PC-3 (cell line): ENCODE measurements at regions not wholly inside any gene's neighbourhood (a gene's known extent, or its start where the extent isn't known, plus 50 kb on each side); places are given as distances from the start of the nearest gene placed in this dataset.

Source experiments
- ATAC-seq: fragments of 200-7000 bp; cut with Tn5 transposase; 2 replicates; pipeline ENCODE4 v1.9.1; 2020; ENCODE audit warnings: mild to moderate bottlenecking, moderate library complexity
- BruUV-seq: library from RNA; stranded (reverse); fragments of 400-500 nt; replicated peaks from 2 replicates; lab custom pipeline; 2021; lab: Mats Ljungman, UMichigan
- CTCF ChIA-PET: fragments of 300-600 bp; sonication (Branson Sonifier 250); formaldehyde crosslinking; loops from one replicate; lab custom pipeline; 2022; ENCODE audit warnings: antibody characterized with exemption; lab: Charles Lee
- POLR2A ChIA-PET: fragments of 300-600 bp; sonication (Branson Sonifier 250); formaldehyde crosslinking; loops from one replicate; lab custom pipeline; 2022; ENCODE audit warnings: antibody characterized with exemption; ENCODE audit not compliant: unreplicated experiment; lab: Charles Lee
- DNase-seq: peaks from one replicate; pipeline ENCODE4 v3.0.0-alpha.2; 2015
- H2AFZ ChIP-seq: fragments of 300-600 bp; sonication (generic); 2 replicates; pipeline ENCODE4 v1.6.0; 2016; ENCODE audit warnings: antibody characterized with exemption, low read length
- H3F3A ChIP-seq: fragments of 300-600 bp; sonication (generic); one replicate; pipeline ENCODE4 v1.6.0; 2017; ENCODE audit warnings: antibody characterized with exemption, low read length, control low read depth, mild to moderate bottlenecking; ENCODE audit not compliant: unreplicated experiment
- H3K27ac ChIP-seq: fragments of 300-600 bp; sonication (generic); 2 replicates; pipeline ENCODE4 v1.5.1; 2016; ENCODE audit warnings: mild to moderate bottlenecking, low read length
- H3K27me3 ChIP-seq: fragments of 300-600 bp; sonication (generic); 2 replicates; pipeline ENCODE4 v1.6.1; 2016; ENCODE audit warnings: low read length, mixed read lengths
- H3K36me3 ChIP-seq: fragments of 300-600 bp; sonication (generic); 2 replicates; pipeline ENCODE4 v1.6.1; 2016; ENCODE audit warnings: low read depth, mixed run types, low read length, mixed read lengths
- H3K4me1 ChIP-seq: fragments of 300-600 bp; sonication (generic); 2 replicates; pipeline ENCODE4 v1.5.1; 2016; ENCODE audit warnings: low read length; ENCODE audit not compliant: insufficient read depth
- H3K4me2 ChIP-seq: fragments of 300-600 bp; sonication (generic); 2 replicates; pipeline ENCODE4 v1.6.0; 2016; ENCODE audit warnings: low read length
- H3K4me3 ChIP-seq: fragments of 300-600 bp; sonication (generic); 2 replicates; pipeline ENCODE4 v1.5.1; 2016; ENCODE audit warnings: mild to moderate bottlenecking, low read length, mixed read lengths
- H3K79me2 ChIP-seq: fragments of 300-600 bp; sonication (generic); 2 replicates; pipeline ENCODE4 v1.6.1; 2017; ENCODE audit warnings: low read length, mixed read lengths
- H3K9ac ChIP-seq: fragments of 300-600 bp; sonication (generic); 2 replicates; pipeline ENCODE4 v1.6.0; 2016; ENCODE audit warnings: mild to moderate bottlenecking, low read length
- H3K9me2 ChIP-seq: fragments of 300-600 bp; sonication (generic); replicated peaks from 2 replicates; pipeline ENCODE4 v1.6.1; 2016; ENCODE audit warnings: mixed run types, low read length, mixed read lengths
- H3K9me3 ChIP-seq: fragments of 300-600 bp; sonication (generic); 2 replicates; pipeline ENCODE4 v1.6.1; 2016; ENCODE audit warnings: low read length, mixed read lengths
- H4K20me1 ChIP-seq: fragments of 300-600 bp; sonication (generic); 2 replicates; pipeline ENCODE4 v1.6.1; 2016; ENCODE audit warnings: low read length, mixed read lengths
- CTCF ChIP-seq: fragments of 300-600 bp; sonication (generic); conservative IDR thresholded peaks from 2 replicates; pipeline ENCODE4 v1.5.1; 2017; ENCODE audit warnings: antibody characterized with exemption, low read depth, mild to moderate bottlenecking, low read length
- EZH2 ChIP-seq: fragments of 300-600 bp; sonication (generic); IDR thresholded peaks from one replicate; pipeline ENCODE4 v1.6.1; 2017; ENCODE audit warnings: antibody characterized with exemption, mild to moderate bottlenecking, low read length; ENCODE audit not compliant: unreplicated experiment
- EZH2phosphoT487 ChIP-seq: fragments of 300-600 bp; sonication (generic); IDR thresholded peaks from 2 replicates; pipeline ENCODE4 v1.6.1; 2018; ENCODE audit warnings: mild to moderate bottlenecking, antibody characterized with exemption, low read length, borderline replicate concordance
- intact Hi-C: fragments of 100-400 bp; cut with micrococcal nuclease; formaldehyde crosslinking; loops from 2 replicates; pipeline ENCODE4 v1.9.0; 2023

- Histone ChIP-seq H3K9me2 (no peaks in the 10 kb centered on the region), H3K4me1 (no peaks in the 10 kb centered on the region), H3K9me3 (no peaks in the 10 kb centered on the region), H3F3A (no peaks in the 10 kb centered on the region), H3K9ac (no peak overlapping the region), H2AFZ (no peak overlapping the region), H4K20me1 (no peaks in the 10 kb centered on the region), H3K79me2 (no peaks in the 10 kb centered on the region), H3K4me2 (no peak overlapping the region), H3K27ac (no peak overlapping the region), H3K27me3 (peaks cover 66% of the 10 kb centered on the region), H3K4me3 (no peak overlapping the region), H3K36me3 (no peaks in the 10 kb centered on the region)
- DNase-seq (no peak), ATAC-seq (no peak)
- CTCF ChIA-PET, result no interaction called here
- intact Hi-C loops, result no loop called here
- TF ChIP-seq CTCF (no peak), EZH2 (no peak), EZH2phosphoT487 (no peak)
- POLR2A ChIA-PET, result no interaction called here
- BruUV-seq, result no TSS peak
These were observed 737.4 kb upstream of the SALL3 start for GRCh38 chr18:78242254-78242643.

DNA sequence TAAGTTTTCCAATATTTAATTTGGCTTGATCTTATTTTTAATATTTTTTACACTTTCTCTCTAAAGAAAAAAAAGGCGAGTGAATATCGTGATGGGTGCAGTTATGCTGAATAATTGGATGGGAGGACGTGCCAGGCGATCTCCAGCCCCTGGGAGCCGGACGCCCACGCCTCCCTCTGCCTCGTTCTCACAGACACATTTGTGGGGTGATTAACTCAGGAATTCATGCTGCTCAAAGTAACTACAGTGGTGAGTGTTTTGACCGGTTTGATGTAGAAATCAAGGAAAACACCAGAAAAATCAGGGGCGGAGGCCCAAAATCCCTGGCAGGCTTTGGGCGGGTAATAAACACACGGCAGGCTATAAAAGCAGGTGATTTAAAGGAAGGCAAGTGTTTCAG, 736.8 kb upstream of the SALL3 start:
- DNase-seq, result no peak
- POLR2A ChIA-PET, result no interaction called here
- intact Hi-C loops, result no loop called here

GRCh38 chr18:78244779-78245178, 734.8 kb upstream of the SALL3 start:
- no peak for TF ChIP-seq EZH2
- TF ChIP-seq CTCF, result no peak
- no peak for TF ChIP-seq EZH2phosphoT487
- no TSS peak for BruUV-seq
- Histone ChIP-seq H3K4me3 (no peak overlapping the region), H3K27ac (no peak overlapping the region), H3K36me3 (no peaks in the 10 kb centered on the region), H3K4me2 (no peak overlapping the region), H3K79me2 (no peaks in the 10 kb centered on the region), H4K20me1 (no peaks in the 10 kb centered on the region), H3K9me2 (no peaks in the 10 kb centered on the region), H3F3A (no peaks in the 10 kb centered on the region), H3K9ac (no peak overlapping the region), H3K4me1 (no peaks in the 10 kb centered on the region), H2AFZ (no peak overlapping the region), H3K27me3 (peaks cover 88% of the 10 kb centered on the region), H3K9me3 (no peaks in the 10 kb centered on the region)
- ATAC-seq, result no peak
- ChIA-PET POLR2A (no interaction called here), CTCF (no interaction called here)
- DNase-seq, result no peak
- intact Hi-C loops, result no loop called here

More for the DNA sequence above, 736.8 kb upstream of the SALL3 start:
- Histone ChIP-seq H3K36me3 (no peaks in the 10 kb centered on the region), H4K20me1 (no peaks in the 10 kb centered on the region), H3K4me1 (no peaks in the 10 kb centered on the region), H3K9me3 (no peaks in the 10 kb centered on the region), H3F3A (no peaks in the 10 kb centered on the region), H3K9ac (no peak overlapping the region), H3K9me2 (no peaks in the 10 kb centered on the region), H3K27me3 (peaks cover 71% of the 10 kb centered on the region), H3K4me2 (no peak overlapping the region), H3K79me2 (no peaks in the 10 kb centered on the region), H3K27ac (no peak overlapping the region), H3K4me3 (no peak overlapping the region), H2AFZ (no peak overlapping the region)
- CTCF ChIA-PET, result no interaction called here
- no TSS peak for BruUV-seq
- no peak for TF ChIP-seq CTCF
- TF ChIP-seq EZH2, result no peak
- TF ChIP-seq EZH2phosphoT487, result no peak
- ATAC-seq, result no peak
